Activated CD4-positive, alpha-beta T cell treated with anti-CD3 and anti-CD28 coated beads, Interleukin-2, amount 10 ng/mL, durations not matched to agents 7 days and 5 days (primary cell): ENCODE measurements at regions not wholly inside any gene's neighbourhood (a gene's known extent, or its start where the extent isn't known, plus 50 kb on each side); places are given as distances from the start of the nearest gene placed in this dataset.
"Not testable (repeated sequence)": the region's sequence is repeated elsewhere in the genome, so short reads cannot be mapped to it uniquely, and the experiment has no call there.

ENCODE experiments used
- CTCF ChIA-PET: fragments of 350-600 bp; sonication (Branson Sonifier 250); formaldehyde crosslinking; loops from one replicate; lab custom pipeline; 2021; ENCODE audit warnings: antibody characterized with exemption; lab: Charles Lee
- POLR2A ChIA-PET: fragments of 350-600 bp; sonication (Branson Sonifier 250); formaldehyde crosslinking; loops from one replicate; lab custom pipeline; 2021; ENCODE audit warnings: antibody characterized with exemption; lab: Charles Lee
- DNase-seq: peaks from one replicate; pipeline ENCODE4 v3.0.0-alpha.2; 2020
- H3K27ac Mint-ChIP-seq: one replicate; pipeline ENCODE4 v1.8.0; 2021; ENCODE audit warnings: mild to moderate bottlenecking, moderate library complexity, mixed read lengths
- H3K27me3 Mint-ChIP-seq: one replicate; pipeline ENCODE4 v1.8.0; 2021; ENCODE audit warnings: mixed read lengths
- H3K36me3 Mint-ChIP-seq: one replicate; pipeline ENCODE4 v1.8.0; 2021; ENCODE audit warnings: low read depth, mixed read lengths
- H3K4me1 Mint-ChIP-seq: one replicate; pipeline ENCODE4 v1.8.0; 2021; ENCODE audit warnings: mixed read lengths
- H3K4me3 Mint-ChIP-seq: one replicate; pipeline ENCODE4 v1.8.0; 2021; ENCODE audit warnings: mild to moderate bottlenecking, moderate library complexity, mixed read lengths
- H3K9me3 Mint-ChIP-seq: one replicate; pipeline ENCODE4 v1.8.0; 2021; ENCODE audit warnings: mixed read lengths

GRCh38 chr2:15819562-15820256, 120.6 kb upstream of the MYCN start:
- DNase-seq = no peak
- ChIA-PET CTCF (no interaction called here), POLR2A (no interaction called here)
- H3K27me3 Mint-ChIP-seq = peaks cover 25% of the 10 kb centered on the region
- H3K27ac Mint-ChIP-seq = no peak overlapping the region
- no peaks in the 10 kb centered on the region for H3K36me3 Mint-ChIP-seq
- no peak overlapping the region for H3K4me3 Mint-ChIP-seq
- H3K4me1 Mint-ChIP-seq = no peaks in the 10 kb centered on the region
- no peaks in the 10 kb centered on the region for H3K9me3 Mint-ChIP-seq

GRCh38 chr2:15820257-15820566, 120.1 kb upstream of the MYCN start:
- no peak for DNase-seq
- ChIA-PET CTCF (no interaction called here), POLR2A (no interaction called here)
- H3K27me3 Mint-ChIP-seq = peaks cover 25% of the 10 kb centered on the region
- H3K27ac Mint-ChIP-seq = no peak overlapping the region
- no peaks in the 10 kb centered on the region for H3K9me3 Mint-ChIP-seq
- no peaks in the 10 kb centered on the region for H3K36me3 Mint-ChIP-seq
- no peak overlapping the region for H3K4me3 Mint-ChIP-seq
- H3K4me1 Mint-ChIP-seq = no peaks in the 10 kb centered on the region

- CTCF ChIA-PET = no interaction called here
- Mint-ChIP-seq H3K9me3 (no peaks in the 10 kb centered on the region), H3K27me3 (peaks cover 25% of the 10 kb centered on the region), H3K4me3 (no peak overlapping the region), H3K36me3 (no peaks in the 10 kb centered on the region), H3K27ac (no peak overlapping the region), H3K4me1 (no peaks in the 10 kb centered on the region)
- POLR2A ChIA-PET = no interaction called here
- DNase-seq = no peak
Observed at GRCh38 chr2:15820927-15821326, 119.4 kb upstream of the MYCN start.

GRCh38 chr2:15822151-15823044, 118.0 kb upstream of the MYCN start:
- Mint-ChIP-seq H3K27me3 (peaks cover 16% of the 10 kb centered on the region), H3K27ac (no peak overlapping the region), H3K36me3 (no peaks in the 10 kb centered on the region), H3K4me3 (no peak overlapping the region), H3K4me1 (no peaks in the 10 kb centered on the region), H3K9me3 (no peaks in the 10 kb centered on the region)
- no peak for DNase-seq
- ChIA-PET CTCF (interaction anchor here (1.1 kb wide), 1 partner anchor 12 kb away, joined by 3 read pairs; no protein-coding TSS in a partner anchor), POLR2A (no interaction called here)

GRCh38 chr2:15823459-15824396, 116.6 kb upstream of the MYCN start:
- ChIA-PET CTCF (no interaction called here), POLR2A (no interaction called here)
- no peak for DNase-seq
- Mint-ChIP-seq H3K9me3 (no peaks in the 10 kb centered on the region), H3K4me1 (no peaks in the 10 kb centered on the region), H3K27me3 (peaks cover 4% of the 10 kb centered on the region), H3K36me3 (no peaks in the 10 kb centered on the region), H3K27ac (no peak overlapping the region), H3K4me3 (no peak overlapping the region)

- H3K36me3 Mint-ChIP-seq, H3K4me3 Mint-ChIP-seq, H3K27me3 Mint-ChIP-seq, H3K27ac Mint-ChIP-seq, H3K4me1 Mint-ChIP-seq, POLR2A ChIA-PET, CTCF ChIA-PET, DNase-seq, H3K9me3 Mint-ChIP-seq: not testable (repeated sequence)
Observed at GRCh38 chr2:15824467-15824866, 115.9 kb upstream of the MYCN start.

GRCh38 chr2:15825276-15825980, 114.9 kb upstream of the MYCN start:
- CTCF ChIA-PET = no interaction called here
- no peaks in the 10 kb centered on the region for H3K4me1 Mint-ChIP-seq
- H3K27ac Mint-ChIP-seq = no peak overlapping the region
- POLR2A ChIA-PET = no interaction called here
- no peaks in the 10 kb centered on the region for H3K27me3 Mint-ChIP-seq
- H3K36me3 Mint-ChIP-seq = no peaks in the 10 kb centered on the region
- H3K9me3 Mint-ChIP-seq = no peaks in the 10 kb centered on the region
- DNase-seq = no peak
- H3K4me3 Mint-ChIP-seq = no peak overlapping the region

GRCh38 chr2:15826273-15826717, 114.1 kb upstream of the MYCN start:
- ChIA-PET CTCF (no interaction called here), POLR2A (no interaction called here)
- Mint-ChIP-seq H3K27me3 (no peaks in the 10 kb centered on the region), H3K9me3 (no peaks in the 10 kb centered on the region), H3K4me3 (no peak overlapping the region), H3K4me1 (no peaks in the 10 kb centered on the region), H3K27ac (no peak overlapping the region), H3K36me3 (no peaks in the 10 kb centered on the region)
- no peak for DNase-seq

- Mint-ChIP-seq H3K9me3 (no peaks in the 10 kb centered on the region), H3K4me3 (no peak overlapping the region), H3K27ac (no peak overlapping the region), H3K27me3 (no peaks in the 10 kb centered on the region), H3K4me1 (no peaks in the 10 kb centered on the region), H3K36me3 (no peaks in the 10 kb centered on the region)
- DNase-seq = no peak
- POLR2A ChIA-PET = no interaction called here
- CTCF ChIA-PET = no interaction called here
Observed at GRCh38 chr2:15827001-15827400, 113.3 kb upstream of the MYCN start.

GRCh38 chr2:15828576-15828975, 111.8 kb upstream of the MYCN start:
- Mint-ChIP-seq H3K4me3 (no peak overlapping the region), H3K27me3 (no peaks in the 10 kb centered on the region), H3K9me3 (no peaks in the 10 kb centered on the region), H3K36me3 (no peaks in the 10 kb centered on the region), H3K4me1 (no peaks in the 10 kb centered on the region), H3K27ac (no peak overlapping the region)
- ChIA-PET POLR2A (no interaction called here), CTCF (no interaction called here)
- no peak for DNase-seq

- H3K4me3 Mint-ChIP-seq = no peak overlapping the region
- H3K9me3 Mint-ChIP-seq = no peaks in the 10 kb centered on the region
- H3K27me3 Mint-ChIP-seq = no peaks in the 10 kb centered on the region
- CTCF ChIA-PET = no interaction called here
- no peak for DNase-seq
- H3K27ac Mint-ChIP-seq = no peak overlapping the region
- no peaks in the 10 kb centered on the region for H3K4me1 Mint-ChIP-seq
- no peaks in the 10 kb centered on the region for H3K36me3 Mint-ChIP-seq
- POLR2A ChIA-PET = no interaction called here
Observed at GRCh38 chr2:15829091-15829801, 111.1 kb upstream of the MYCN start.

- Mint-ChIP-seq H3K4me3 (no peak overlapping the region), H3K27ac (no peak overlapping the region), H3K36me3 (no peaks in the 10 kb centered on the region), H3K9me3 (no peaks in the 10 kb centered on the region), H3K27me3 (no peaks in the 10 kb centered on the region), H3K4me1 (no peaks in the 10 kb centered on the region)
- no peak for DNase-seq
- CTCF ChIA-PET = no interaction called here
- POLR2A ChIA-PET = no interaction called here
Observed at GRCh38 chr2:15829985-15830384, 110.4 kb upstream of the MYCN start.
